ENCODE measurements at regions not wholly inside any gene's neighbourhood (a gene's known extent, or its start where the extent isn't known, plus 50 kb on each side); places are given as distances from the start of the nearest gene placed in this dataset.

DNA sequence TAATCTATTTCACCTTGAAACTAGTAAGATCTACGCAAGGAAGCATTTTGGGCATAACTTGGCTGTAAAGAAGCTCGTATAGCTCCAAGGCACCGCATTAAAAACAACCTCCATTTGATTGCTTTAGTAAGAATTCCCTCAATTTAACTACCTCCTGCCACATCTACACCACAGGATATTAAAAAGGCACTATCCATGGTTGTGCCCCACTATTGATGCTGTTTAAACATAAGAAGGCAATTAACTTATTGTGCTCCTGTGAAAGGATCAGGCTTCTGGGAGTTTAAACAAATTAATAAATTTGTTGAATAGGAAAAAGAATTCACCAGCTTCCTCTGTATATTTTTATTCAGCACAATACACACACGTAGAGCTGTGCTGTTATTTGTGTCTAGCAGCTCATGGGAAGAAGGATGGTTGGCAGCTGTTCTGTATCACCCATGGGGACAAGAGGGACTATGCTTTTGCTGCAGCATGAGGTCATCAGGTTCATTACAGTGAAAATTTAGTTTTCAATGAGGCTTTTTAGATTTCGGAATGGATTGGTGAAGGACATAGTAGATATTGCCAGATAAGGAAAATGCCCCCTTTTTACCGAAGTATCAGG lies 513.3 kb downstream of the HAO1 start:
- no peak for DNase-seq

DNA sequence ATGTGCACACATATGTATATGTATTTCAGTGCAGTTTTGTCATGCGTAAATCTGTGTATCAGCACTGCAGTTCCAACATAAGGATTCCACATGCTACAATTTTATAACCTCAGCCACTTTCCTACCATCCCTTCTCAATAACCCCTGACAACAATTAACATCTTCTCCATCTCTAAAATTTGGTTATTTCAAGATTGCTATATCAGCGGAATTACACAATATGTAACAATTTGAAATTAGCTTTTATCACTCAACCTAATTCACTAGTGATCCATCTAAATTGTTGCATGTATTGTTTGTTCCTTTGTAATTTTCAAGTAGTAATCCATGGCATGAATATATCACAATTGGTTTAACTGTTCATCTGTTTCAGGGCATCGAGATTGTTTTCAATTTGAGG lies 511.3 kb downstream of the HAO1 start:
- DNase-seq = no peak

DNA sequence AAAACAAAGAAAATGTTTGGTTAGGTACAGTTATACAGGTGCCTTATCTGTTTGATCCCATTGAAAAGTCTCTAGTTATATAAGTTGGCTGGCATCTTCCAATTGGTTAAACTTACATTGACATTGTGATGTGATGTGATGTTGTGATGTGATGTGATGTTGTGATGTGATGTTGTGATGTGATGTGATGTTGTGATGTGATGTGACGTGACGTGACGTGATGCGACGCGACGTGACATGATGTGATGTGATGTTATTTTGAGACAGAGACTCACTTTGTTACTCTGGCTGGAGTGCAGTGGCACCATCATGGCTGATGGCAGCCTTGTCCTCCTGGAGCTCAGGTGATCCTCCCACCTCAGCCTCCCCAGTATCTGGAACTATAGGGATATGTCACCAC lies 507.6 kb downstream of the HAO1 start:
- no peak for DNase-seq

DNA sequence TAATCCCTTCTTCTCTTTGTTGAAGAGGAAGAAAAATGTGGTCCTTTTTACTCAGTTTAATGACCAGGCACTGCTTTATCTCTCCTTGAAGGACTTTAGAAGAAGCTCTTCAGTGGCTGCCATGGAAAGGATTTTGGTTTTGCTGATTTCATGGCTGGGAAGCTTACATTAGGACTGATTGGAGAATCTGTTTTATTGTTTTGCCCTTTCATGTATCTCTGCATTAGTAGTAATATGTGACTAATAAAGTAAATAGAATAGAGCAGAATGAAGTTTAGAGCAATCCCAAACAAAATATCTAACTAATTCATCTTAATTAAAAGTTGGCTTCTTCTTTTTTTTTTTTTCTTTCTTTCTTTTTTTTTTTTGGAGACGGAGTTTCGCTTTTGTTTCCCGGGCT lies 502.9 kb downstream of the HAO1 start:
- no peak for DNase-seq

DNA sequence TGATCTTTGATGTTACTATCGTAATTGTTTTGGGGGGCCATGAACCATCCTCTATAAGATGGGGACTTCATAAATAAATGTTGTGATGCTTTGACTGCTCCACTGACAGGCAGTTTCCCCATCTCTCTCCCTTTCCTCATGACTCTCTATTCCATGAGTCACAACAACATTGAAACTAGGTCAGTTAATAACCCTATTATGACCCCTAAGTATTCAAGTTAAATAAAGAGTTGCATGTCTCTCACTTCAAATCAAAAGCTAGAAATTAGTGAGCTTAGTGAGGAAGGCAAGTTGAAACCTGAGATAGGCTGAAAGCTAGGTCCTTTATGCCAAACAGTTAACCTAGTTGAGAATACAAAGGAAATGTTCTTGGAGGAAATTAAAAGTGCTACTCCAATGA lies 491.0 kb downstream of the HAO1 start:
- no peak for DNase-seq

DNA sequence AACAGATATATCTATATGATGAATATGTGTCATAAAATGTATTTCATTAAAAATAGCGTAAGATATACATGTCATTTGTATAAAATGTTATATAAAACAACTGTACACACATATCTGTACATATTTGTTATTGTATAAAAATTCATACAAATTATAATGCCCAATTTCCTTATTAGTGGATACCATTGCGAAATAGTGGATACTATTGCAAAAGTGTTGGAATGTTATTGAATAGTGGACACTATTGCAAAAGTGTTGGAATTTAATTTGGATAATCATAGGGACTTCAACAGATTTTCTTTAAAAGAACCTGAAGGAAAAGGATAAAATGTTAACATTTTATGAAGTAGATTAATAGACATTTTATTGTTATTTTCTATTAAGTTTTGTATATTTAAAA lies 487.4 kb downstream of the HAO1 start:
- no peak for DNase-seq

DNA sequence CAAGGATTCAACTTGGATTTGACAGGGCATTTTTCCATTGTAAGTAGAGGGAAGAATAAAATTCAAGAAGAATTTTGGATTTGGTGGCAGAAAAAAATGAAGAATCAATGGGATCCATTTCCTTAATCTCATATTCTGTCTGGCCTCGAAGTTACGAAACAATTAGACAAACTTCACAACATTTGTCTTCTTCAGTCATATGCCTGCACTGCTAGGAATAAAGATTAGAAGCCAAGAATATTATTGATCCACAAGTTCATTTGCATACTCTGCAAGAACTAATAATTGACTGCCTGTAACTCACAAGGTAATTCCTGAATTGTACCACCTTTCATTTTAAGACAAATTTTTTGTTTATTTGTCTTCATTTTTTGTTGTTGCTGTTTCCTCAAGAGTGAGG lies 486.2 kb downstream of the HAO1 start:
- DNase-seq = no peak

DNA sequence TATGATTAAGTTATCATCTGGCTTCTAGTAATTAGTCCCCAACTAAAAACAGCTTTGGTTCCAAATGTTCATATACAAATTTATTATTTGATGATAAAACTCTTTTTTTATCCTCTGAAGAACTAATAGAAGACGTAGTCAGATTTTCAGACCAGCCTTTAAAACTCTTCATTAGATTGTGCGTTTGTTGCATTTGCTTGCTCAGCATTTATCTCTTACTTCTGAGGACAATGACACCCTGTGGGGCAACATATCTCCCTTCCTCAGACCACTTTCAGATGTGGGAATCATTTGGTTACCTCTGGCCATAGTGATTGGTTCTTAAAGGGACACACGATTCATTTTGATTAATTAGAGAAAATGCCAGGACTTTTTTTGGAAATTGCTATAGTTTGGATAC lies 481.8 kb downstream of the HAO1 start:
- DNase-seq = no peak

DNA sequence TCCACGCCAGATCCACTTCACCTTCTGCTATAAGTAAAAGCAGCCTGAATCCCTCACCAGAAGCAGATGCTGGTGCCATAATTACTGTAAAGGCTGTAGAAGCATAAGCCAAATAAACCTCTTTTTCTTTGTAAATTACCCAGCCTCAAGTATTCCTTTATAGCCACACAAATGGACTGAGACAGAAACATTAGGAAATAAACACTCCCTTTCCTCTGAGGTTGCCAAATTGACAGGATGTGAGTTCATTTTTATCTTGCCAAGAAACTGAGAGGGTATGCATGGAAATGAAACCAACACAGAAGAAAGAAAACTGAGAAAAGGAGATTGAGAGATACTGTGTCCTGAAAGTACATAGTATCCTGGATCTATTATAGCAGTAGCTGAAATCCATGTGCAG lies 481.2 kb downstream of the HAO1 start:
- no peak for DNase-seq

DNA sequence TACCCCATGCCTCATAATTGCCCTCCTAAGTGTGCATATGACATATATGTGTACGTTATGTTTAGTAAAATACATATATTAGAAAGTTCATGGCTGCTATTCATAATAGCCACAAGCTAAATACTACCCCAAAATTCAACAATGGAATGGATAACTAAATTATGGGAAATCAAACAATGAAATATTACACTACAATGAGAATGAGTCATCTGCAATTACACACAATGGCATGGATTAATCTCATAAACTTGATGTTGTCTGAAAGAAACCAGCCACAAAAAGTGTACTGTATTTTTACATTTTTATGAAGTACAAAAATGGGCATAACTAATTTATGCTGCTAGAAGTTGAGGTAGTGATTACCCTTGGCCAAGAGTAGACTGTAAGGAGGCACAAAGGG lies 477.0 kb downstream of the HAO1 start:
- DNase-seq = no peak

DNA sequence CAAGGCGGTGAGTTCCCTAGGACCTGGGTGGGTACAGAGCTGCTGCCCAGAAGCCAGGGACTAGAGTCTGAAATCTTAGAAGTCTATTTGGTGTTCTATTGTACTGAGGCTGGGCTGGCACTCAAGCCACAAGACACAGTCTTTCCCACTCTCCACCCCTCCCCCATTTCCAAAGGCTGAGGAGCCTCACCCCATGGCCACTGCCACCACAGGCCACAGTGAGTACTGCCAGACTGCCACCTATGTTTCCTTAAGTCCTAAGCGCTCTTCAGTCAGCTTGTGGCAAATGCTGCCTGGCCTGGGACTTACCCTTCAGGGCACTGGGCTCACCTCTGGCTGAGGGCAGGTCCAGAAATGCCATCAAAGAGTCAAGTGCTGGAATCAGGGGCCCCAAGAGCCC lies 469.3 kb downstream of the HAO1 start:
- no peak for DNase-seq

DNA sequence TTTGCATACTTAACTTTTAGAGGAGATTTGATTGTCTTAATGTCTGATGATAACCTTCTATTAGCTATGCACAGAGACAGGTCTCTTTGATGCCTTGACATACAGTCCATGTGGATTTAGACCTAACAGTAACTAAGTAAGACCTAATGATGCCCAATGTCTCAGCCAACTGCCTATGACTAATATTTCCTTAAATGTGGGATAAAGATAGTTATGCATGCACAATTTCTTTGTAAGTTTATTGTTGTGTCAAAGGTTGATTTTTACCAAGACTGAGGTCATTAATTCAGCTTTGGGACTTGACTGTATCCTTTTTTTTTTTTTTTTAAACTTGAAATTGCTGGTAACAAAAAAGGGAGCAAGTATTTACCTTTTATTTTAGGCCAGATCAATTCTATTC lies 450.0 kb downstream of the HAO1 start:
- no peak for DNase-seq

DNA sequence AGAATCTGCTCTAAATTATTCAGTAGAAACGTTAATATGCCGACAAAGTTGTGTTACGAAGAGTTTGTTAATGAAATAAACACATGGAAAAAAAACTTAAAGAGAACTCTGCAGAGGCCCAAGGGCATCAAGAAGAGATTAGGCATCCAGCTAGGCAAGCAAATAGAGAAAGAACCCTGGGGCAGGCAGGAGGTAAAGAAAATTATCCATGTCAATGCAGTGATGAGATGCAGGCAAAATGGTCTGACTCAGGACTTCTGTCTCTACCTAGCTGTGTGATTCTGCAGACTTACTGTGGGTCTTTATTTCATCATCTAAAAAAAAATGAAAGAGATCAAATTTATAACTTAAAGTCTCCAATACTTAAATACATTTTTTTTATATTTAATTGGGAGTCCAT lies 448.0 kb downstream of the HAO1 start:
- DNase-seq = no peak

DNA sequence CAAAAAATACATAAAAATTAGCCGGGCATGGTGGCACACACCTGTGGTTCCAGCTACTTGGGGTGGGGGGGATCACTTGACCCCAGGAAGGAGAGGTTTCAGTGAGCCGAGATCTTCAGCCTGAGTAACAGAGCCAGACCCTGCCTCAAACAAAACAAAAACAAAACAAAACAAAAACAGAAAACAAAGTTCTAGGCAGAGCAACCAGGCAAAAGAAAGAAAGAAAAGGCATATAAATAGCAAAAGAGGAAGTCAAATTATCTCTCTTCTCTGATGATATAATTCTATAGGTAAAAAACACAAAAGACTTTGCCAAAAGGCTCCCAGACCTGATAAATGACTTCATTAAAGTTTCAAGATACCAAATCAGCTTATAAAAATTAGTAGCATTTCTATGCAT lies 446.9 kb downstream of the HAO1 start:
- no peak for DNase-seq

DNA sequence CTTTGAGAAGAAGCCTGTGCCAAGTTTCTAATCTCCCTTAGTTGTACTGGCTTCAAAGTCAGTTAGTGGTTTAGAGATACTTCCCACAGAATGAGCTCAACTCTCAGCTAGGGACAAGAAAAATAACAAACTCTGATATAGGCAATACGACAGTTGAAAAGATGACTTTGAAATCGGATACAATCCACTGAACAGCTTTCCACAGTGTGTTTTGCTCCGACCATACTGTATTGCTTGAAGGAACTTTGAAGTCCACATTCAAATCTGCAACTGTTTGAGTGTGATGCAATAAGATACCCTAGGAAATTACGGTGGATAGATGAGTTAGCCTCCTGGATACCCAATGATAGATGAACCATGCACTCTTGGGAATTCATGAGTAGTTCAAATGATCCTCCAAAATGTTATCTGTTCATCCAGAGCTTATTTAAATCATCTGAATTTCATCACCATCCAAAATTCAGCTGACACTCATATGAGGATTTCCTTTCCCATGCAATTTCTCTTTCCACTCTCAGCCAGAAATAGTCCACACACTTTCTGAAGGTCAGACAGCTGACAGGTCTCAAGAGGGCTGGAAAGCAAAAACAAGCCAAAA lies 443.8 kb downstream of the HAO1 start:
- no peak for DNase-seq

DNA sequence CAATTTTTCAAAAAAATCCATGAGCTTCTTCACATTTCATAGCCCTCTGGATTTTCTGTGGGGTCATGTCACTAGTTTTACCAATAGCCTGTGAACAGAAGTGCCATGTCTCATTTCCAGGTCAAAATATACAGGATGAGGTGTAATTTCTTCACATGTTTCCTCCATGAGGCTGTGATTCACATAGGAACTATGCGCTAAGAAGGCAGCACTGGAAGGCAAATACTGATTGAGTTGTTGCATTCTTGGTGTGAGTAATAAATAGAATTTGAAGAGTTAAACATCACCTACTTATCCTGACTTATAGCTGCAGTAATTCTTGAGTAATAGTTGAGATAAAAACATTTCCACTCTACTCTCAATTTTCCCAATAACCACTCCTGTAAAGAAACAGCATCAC lies 442.3 kb downstream of the HAO1 start:
- DNase-seq = no peak

DNA sequence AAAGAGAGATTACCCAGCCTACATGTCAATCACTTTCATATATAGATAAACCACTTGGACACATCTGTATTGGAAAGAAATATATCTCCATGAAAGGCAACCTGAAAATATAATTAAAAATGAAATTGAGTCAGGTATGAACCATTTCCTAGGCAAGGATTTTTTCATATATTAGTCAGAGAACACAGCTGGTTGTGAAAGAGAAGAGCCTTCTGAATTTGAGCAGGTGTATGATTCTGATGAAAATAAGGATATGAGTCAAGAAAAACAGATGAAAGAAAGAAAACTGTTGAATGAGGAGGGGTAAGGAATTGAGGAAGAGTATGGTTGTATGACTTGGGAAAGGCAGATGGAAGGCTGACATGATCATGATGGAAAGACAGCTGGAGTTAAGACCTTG lies 441.1 kb downstream of the HAO1 start:
- no peak for DNase-seq

DNA sequence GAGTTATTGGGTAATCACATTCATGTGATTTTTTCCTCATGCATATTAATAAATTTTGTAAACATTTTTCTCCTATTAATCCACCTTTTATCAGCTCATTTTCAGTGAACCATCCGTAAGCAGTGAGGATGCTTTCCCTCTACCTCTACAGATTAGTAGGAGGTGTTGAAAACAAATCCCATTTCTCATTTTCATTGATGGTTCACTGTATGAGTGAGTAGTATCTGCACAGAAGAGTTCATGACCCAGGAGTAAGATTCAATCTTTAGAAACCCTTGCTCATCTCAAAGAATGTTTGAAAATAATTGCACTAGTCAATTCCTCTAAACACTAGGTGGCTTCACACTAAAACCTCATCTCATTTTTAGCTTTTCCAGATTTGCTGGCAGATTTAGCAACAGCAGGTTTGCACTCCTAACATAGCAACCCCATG lies 440.0 kb downstream of the HAO1 start:
- no peak for DNase-seq

DNA sequence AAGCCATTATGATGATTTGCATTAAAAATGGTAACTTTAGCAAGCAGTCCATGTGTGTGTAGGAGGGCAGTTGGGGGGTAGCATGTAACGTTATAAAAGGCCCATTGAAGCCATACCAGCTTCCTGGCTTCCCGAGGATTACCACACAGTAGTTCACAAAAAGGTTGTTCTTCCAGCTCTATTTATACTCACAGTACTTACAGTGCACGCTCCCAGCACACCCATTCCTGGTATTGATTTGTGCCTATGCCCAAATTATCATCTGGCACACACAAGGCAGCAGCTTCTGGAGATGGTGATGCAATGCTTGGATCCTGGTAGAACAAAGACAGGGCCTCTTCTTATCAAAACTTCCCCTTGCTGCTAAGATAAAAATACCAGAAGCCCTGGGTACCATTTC lies 436.8 kb downstream of the HAO1 start:
- no peak for DNase-seq

DNA sequence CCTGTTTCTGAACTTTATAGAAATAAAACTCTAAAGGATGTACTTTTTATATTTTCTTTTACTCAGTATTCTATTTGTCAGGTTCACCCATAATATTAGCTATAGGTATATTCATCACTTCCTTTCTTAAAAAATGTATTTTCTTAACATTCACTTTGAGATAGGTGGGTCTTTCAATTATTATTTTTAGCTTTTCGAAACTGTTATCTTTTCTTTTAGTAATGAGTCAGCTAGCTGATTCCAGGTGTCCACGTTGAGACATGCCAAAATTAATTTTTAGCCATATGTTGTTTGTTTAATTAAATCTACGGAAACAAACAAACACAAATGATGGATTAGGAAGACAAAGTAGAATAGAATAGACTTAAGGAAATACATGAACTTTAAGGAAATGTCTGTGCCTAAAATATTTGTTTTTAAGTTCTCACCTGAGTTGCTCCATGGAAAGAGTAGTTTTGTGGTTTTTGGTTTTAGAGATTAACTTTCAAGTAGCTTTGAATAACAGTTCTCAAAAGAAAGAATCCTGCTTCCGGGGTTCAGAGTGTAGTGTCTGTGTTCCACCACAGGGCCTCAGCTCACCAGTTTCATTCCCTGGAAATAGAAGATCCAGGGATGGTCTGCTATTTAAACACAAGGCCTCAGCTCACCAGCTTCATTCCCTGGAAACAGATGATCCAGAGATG lies 435.0 kb downstream of the HAO1 start:
- no peak for DNase-seq

DNA sequence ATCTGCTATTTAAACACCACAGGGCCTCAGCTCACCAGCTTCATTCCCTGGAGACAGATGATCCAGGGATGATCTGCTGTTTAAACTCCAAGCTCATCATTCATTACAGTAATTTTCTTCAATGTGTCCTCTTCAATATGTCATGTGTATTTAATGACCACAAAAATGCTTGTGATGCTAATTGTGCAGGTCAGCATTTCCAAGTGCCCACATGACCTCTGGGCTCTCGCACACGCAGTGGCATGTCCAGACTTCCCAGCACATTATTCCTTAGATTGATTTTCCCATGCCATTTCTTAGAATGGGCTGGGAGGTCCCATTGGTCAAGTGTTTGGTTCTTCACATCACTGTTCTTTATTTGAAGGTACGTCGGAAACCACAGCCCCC lies 434.4 kb downstream of the HAO1 start:
- DNase-seq = no peak

DNA sequence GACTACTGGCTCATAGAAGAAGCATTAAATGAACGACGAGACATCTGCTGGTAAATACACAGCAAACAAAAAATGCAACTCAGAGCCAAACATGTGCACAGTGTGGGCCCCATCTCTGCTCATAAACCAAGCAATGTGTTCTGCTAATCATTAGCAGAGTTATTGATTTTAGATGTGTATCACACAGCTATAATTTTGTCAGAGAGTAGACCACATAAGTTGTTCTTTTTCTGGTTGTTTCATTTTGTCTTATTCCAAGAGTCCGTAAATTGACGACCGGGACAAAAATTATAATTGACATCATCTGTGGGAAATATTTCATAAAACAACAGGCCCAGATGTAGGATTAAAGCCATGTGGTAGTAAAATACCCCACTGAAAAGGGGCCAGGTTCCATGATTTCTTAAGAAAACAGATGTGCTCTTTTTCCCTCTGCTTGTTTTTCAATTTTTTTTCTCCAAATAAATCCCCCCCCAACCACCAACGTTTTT lies 423.6 kb downstream of the HAO1 start:
- DNase-seq = peak; percentile 68

DNA sequence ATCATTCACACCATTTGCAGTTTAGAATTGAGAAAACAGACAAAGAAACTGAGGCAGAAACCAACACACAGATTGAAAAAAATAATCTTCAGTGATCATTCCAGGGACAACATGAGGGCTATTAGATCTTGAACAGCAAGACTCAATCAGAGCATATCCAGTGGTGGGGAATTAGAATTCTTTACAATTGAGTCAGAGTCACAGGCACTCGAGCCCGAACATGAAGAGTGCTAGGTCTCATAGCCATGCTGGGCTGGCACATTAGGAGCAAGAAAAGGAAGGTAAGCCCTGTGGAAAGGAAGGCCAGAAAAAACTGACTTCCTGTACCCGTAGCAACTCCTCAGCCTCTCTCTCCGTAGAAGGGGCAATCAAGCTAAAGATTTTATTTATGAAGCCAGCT lies 419.9 kb downstream of the HAO1 start:
- no peak for DNase-seq

DNA sequence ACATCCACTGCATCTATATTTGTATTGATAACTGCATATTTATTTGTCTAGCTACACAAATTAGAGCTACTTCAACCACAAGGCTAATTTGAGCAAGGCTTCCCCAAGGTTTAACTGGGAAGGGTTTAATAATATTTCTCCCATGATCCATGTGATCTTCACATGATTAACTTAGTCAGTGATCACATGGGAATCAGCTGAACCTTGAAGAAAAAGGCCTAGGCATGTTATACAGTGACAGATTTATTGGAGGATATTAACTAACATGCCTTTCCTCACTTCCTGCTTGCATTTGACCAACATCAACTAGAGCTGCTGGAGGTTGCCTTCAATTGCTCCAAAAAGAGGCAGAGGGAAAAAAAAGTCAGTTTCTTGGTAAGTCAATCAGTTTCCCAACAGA lies 417.0 kb downstream of the HAO1 start:
- DNase-seq = no peak

DNA sequence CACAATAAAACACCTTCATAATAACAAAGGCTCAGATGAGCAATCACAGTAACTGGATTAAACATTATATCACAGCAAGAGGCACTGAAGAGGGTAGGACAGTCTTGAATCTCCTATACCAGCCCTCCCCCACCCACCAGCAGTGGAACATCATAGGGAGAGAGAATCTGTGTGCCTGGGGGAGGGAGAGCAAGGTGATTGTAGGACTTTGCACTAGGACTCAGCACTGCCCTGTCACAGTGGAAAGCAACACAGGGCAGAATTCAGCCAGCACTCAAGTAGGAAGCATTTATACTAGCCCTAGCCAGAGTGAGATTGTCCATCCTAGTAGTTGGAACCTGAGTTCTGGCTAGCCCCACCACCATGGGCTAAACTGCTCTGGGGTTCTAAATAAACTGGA lies 400.2 kb downstream of the HAO1 start:
- DNase-seq = no peak
